ENCODE measurements at regions not wholly inside any gene's neighbourhood (a gene's known extent, or its start where the extent isn't known, plus 50 kb on each side); places are given as distances from the start of the nearest gene placed in this dataset.

DNA sequence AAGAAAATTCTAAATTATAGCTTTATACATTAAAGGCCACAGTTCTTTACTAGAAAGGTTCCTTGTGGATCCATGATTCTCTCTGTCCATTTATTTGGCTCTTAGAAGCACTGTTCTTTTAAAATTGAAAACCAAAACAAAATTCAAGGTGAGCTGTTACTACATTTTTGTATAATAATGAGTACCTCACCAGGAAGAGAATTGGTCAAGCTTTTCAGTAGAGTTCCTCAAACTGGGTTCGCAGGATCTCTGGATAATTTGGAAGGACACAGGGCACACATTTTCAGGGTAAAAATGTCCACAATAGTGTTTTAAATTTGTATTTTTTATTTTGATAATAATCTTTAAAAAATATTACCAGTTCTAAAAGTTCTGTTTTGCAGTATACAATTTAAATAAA, 93.0 kb downstream of the PPP1R3A start:
- no peak for DNase-seq (ENCODE audit: low spot score)

DNA sequence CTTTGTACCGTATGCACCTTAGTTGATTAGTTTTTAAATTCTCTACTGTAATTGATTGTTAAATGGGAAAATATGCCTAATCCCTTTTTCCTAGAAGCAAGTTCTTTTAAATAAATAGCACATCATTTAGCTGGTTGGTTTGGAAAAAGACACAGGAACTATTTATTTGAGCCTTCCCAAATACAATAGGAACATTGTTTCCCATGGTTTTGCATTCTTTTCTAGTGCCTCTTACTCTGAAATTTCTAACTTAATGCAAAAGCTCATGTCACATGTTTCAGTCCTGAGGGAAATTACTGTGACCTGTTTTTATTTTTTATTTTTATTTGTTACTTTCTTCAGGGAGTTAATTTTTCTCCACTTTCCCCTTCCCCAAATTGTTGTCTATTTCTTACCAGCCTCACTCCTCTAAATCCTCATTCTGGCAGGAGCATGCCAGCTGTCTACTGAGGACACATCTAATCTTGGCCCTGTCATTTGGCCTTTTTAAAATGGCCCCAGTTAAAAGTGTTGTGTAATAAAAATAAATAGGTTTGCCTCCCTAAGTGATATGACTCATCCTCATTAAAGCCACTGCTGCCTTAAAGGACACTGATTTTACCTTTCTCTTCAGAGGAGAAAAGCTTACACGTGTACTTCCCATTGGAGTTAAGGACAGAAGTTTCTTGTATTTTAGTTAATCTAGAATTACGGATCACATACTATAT, 94.5 kb downstream of the PPP1R3A start:
- no peak for DNase-seq (ENCODE audit: low spot score)

- DNase-seq (ENCODE audit: low spot score) = no peak
These were observed 99.3 kb downstream of the PPP1R3A start for GRCh38 chr7:113819474-113819873.

- DNase-seq (ENCODE audit: low spot score) = no peak
These were observed 102.2 kb downstream of the PPP1R3A start for GRCh38 chr7:113816639-113817038.

DNA sequence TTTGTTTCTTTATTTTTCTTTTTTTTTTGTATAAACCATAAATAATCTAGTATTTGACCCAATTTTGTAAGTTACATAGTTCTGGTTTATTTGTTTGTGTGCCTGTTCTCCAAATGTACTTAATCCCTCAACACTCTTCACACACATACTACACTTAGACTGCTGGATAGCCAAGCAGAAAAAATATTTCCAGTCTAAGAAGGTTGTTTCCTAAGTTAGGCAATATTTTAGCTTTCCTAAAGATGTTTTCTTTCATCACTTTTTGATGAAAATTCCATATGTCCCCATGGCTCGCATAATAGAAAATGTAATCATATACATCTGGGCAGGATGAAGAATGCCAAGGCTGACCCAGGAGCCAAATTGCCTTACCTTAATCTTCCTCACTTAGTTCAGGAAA, 105.3 kb downstream of the PPP1R3A start:
- DNase-seq (ENCODE audit: low spot score) = no peak

DNA sequence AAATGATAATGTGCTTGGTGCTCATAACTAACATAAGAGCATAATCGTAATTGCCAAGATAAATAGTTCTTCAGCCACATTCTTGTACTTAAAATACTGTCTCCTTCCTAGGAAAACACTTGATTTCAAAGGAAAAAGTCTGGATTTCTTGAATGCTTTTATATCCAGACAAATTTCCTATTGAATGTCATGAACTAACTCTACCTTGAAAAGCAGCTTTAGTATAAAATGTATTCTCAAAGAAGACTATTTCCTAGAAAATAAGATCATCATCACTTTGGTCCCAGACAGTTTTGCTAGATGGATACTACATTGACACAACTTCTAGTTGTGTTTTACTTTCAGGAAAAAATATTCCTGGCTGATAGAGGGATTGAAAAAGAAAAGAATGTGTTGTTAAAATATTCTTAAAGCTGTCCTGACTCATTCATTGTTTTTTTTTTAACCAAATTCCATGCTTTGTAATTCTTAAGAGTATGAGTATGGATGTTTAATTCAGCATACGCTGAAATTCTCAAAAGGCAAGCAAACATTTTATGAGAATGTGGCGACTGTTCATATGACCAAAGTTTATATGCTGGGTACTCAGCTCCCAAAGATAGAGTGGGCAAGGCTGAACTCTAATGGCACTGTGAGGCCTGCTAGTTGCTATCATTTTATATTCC, 106.1 kb downstream of the PPP1R3A start:
- DNase-seq (ENCODE audit: low spot score) = no peak

GRCh38 chr7:113810080-113810744, 108.6 kb downstream of the PPP1R3A start:
- no peak for DNase-seq (ENCODE audit: low spot score)

DNA sequence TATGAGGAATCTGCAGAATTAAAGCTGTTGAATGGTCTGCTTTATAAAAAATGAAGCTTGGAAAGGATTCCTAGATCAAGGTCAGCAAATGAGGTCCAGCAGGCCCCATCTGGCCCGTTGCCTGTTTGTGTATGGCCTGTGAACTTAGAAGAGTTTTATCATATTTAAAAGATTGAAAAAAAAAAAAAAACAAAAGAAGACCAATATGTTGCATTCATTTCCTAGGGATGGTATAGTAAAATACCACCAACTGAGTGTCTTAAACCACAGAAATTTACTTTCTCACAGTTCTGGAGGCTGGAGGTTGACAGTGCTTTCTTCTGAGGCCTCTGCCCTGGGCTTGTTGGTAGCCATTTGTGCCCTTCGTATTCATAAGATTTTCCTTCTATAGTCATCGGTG, 109.2 kb downstream of the PPP1R3A start:
- no peak for DNase-seq (ENCODE audit: low spot score)

DNA sequence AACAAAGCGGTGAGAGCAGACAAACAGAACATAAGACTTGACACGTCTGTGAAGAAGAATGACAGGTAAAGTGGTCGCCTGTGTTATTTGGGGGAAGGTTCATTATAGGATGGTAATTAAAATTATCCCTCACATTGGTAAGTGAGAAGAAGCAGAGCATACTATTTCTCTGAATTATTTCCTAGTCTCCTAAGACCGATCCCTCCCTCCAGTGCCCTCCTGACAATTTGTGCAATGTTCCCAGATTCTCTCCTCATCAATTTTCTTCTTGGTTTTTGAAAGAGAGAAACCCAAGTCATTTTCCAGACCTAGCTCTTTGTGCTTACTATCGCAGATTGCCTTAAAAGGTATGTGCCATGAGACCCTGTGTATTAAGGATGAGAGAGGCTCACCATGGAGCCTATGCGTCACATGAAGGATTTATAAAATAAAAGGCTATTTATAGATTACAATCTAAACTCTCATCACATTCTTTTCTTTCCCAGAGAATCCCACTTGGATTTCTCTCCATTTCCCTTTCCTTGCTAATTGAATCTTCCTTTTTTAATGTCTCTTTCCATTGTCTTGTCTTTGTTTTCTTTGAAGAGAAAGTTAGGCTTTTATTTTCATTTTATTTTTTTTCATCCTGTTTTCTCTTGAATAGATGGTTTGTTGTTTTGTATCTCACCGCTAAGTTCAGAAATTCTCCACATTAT, 112.0 kb downstream of the PPP1R3A start:
- no peak for DNase-seq (ENCODE audit: low spot score)

DNA sequence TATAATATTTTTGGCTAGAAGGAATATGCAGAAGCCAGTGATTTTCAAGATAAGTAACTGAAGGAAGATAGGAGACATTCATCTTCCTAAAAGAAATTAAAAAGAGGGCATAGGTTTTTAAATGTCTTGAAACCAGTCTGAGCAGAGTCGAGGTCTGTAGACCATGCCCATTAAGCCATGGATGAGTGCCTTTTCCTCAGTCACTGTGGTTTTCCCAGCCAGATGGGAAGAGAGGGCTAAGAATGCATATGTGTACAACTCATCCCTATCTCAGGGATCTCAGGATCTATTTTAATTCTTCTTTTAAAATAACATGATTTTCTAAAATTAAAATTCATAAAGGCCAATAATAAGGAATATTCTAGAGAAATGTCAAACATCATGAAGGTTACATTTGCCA, 112.8 kb downstream of the PPP1R3A start:
- no peak for DNase-seq (ENCODE audit: low spot score)

GRCh38 chr7:113804475-113805095, 114.2 kb downstream of the PPP1R3A start:
- no peak for DNase-seq (ENCODE audit: low spot score)

DNA sequence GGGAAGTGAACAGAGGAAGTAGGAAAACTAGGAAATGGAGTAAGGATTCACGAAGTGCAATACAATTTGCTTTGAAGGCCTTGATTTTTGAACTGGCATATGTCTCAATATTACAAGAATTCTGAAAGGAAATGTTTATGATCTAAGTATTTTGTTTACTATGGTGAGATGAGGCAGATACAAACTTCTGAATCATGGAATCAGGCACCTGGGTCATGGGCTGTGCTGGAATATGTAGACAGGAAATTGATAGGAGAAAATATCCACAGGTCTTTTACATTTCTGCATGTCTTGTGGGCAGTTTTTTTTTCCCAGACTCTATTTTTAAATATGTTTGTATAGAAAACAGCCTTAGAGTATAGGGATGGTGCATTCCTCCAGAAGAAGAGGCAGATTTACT, 117.1 kb downstream of the PPP1R3A start:
- no peak for DNase-seq (ENCODE audit: low spot score)

GRCh38 chr7:113800826-113801225, 118.0 kb downstream of the PPP1R3A start:
- no peak for DNase-seq (ENCODE audit: low spot score)

GRCh38 chr7:113799896-113800295, 118.9 kb downstream of the PPP1R3A start:
- DNase-seq (ENCODE audit: low spot score) = no peak

- no peak for DNase-seq (ENCODE audit: low spot score)
These were observed 121.3 kb downstream of the PPP1R3A start for GRCh38 chr7:113797420-113798010.

GRCh38 chr7:113796557-113796956, 122.3 kb downstream of the PPP1R3A start:
- DNase-seq (ENCODE audit: low spot score) = no peak

DNA sequence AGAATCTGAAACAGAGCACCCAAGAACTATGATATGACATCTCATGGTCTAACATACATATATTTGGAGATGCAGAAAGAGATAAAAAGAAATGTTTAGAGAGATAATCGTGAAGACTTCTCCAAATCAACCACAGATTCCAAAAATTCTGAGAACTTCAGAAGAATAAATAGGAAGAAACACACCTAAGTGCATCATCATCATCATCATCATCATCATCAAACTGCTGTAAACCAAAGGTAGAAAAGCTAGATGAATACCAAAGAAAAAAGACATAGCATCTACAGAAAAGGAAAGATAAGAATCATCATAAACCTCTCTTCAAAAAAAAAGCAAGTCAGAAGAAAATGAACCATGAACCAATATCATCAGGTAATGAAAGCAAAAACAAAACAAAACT, 124.2 kb downstream of the PPP1R3A start:
- no peak for DNase-seq (ENCODE audit: low spot score)

DNA sequence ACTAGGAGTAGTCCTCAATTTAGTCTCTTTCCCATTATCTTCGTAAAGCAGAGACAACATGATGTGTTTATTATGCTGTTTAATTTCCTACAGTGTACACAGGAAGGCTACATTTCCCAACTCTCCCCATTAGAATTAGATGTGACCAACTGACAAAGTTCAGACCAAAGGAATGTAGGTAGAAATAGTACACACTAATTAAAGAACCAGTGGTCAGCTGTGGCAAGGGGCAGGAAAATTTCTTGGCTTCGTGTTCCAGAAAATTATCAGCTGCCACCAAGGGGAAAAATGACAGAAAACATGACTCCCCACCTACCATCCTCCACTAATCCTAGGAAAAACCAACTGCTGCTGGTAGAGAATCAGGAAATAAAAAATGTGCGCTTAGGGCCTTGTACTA, 125.6 kb downstream of the PPP1R3A start:
- DNase-seq (ENCODE audit: low spot score) = no peak

DNA sequence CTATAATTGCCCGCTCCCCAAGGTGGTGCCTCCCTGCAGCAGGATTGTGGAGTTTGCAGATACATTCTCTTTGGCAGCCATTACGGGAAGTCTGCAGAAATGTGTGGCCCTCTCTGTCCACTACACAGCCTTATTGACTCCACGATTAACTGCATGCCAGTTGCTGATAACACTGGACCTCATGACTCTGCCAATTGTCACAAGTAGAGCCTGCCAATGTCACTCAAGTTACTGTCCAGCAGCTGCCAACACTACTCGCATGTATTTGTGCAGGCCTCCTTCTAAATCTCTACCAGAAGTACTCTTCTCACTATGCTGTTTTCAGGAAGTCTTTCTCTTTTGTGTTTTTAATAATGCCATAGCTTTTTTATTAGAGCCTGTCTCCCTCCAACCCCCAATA, 128.8 kb downstream of the PPP1R3A start:
- DNase-seq (ENCODE audit: low spot score) = no peak

DNA sequence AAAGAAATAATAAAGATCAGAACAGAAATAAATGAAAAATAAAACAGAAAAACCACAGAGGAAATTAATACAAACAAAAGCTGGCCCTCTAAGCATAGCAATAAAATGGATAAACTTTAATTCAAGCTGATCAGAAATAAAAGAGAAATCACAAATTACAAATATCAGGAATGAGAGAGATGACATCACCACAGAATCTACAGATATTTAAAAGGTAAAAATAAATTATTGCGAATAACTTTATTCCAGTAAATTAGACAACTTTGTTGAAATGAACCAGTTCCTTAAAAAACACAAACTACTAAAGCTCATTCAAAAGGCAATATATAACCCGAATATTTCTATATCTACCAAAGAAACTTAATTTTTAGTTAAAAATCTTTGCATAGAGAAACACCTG, 131.7 kb downstream of the PPP1R3A start:
- DNase-seq (ENCODE audit: low spot score) = no peak

GRCh38 chr7:113784956-113785355, 133.9 kb downstream of the PPP1R3A start:
- DNase-seq (ENCODE audit: low spot score) = no peak

GRCh38 chr7:113784316-113784715, 134.5 kb downstream of the PPP1R3A start:
- DNase-seq (ENCODE audit: low spot score) = no peak
